RPMI8226 (cell line): ENCODE measurements at regions not wholly inside any gene's neighbourhood (a gene's known extent, or its start where the extent isn't known, plus 50 kb on each side); places are given as distances from the start of the nearest gene placed in this dataset.

ENCODE experiments used
- DNase-seq: peaks from one replicate; pipeline ENCODE4 v3.0.0-alpha.2; 2015

- no peak for DNase-seq
Measured at GRCh38 chr3:107308716-107309115, 68.5 kb upstream of the CCDC54 start.

GRCh38 chr3:107309312-107309711 lies 67.9 kb upstream of the CCDC54 start:
- DNase-seq: no peak

- DNase-seq: no peak
Measured at GRCh38 chr3:107313711-107314110, 63.5 kb upstream of the CCDC54 start.

GRCh38 chr3:107315141-107315540 lies 62.1 kb upstream of the CCDC54 start:
- no peak for DNase-seq

GRCh38 chr3:107323723-107324122 lies 53.5 kb upstream of the CCDC54 start:
- no peak for DNase-seq

GRCh38 chr3:107325446-107325845 lies 51.8 kb upstream of the CCDC54 start:
- no peak for DNase-seq
